K562 (cell line): ENCODE measurements at regions not wholly inside any gene's neighbourhood (a gene's known extent, or its start where the extent isn't known, plus 50 kb on each side); places are given as distances from the start of the nearest gene placed in this dataset.

Experiments
- ATAC-seq: fragments of 200-7000 bp; cut with Tn5 transposase; 3 replicates; pipeline ENCODE4 v1.9.1; 2020; ENCODE audit warnings: moderate library complexity
- BruUV-seq: library from RNA; stranded (reverse); fragments of 400-500 nt; replicated peaks from 2 replicates; lab custom pipeline; 2021; lab: Mats Ljungman, UMichigan
- CTCF ChIA-PET: fragments of 300-600 bp; formaldehyde crosslinking; extraction: SDS; loops from one replicate; lab custom pipeline; 2021; ENCODE audit warnings: low intra/inter-chr PET ratio; lab: Yijun Ruan, JAX
- POLR2A ChIA-PET: fragments of 300-600, 350-650 bp; sonication (Branson Sonifier 250); formaldehyde crosslinking; extraction: SDS; loops from one replicate; lab custom pipeline; 2021; ENCODE audit warnings: antibody characterized with exemption, inconsistent platforms; lab: Yijun Ruan, JAX
- DNase-seq, 4 experiments: peaks; one replicate each; pipeline versions ENCODE4 v3.0.0 to v3.0.0-alpha.2; 2011 to 2018; ENCODE audit warnings: low spot score in 3 of 4, mixed read lengths in 3 of 4; ENCODE audit errors: extremely low read depth in 1 of 4
- FAIRE-seq: peaks from 2 replicates; lab custom pipeline; 2011; peaks lifted over from hg19 to GRCh38; lab: Jason Lieb, UNC
- H2AFZ ChIP-seq: 2 replicates; pipeline ENCODE4 v1.6.0; 2011; ENCODE audit warnings: low read depth, low read length, control low read depth, inconsistent platforms
- H3K27ac ChIP-seq: fragments of 200-600 bp; 3 replicates; pipeline ENCODE4 v1.8.0; 2011; ENCODE audit warnings: low read depth, mild to moderate bottlenecking, control low read depth, inconsistent platforms, low read length, moderate library complexity, mixed read lengths; ENCODE audit errors: extremely low read depth
- H3K27me3 ChIP-seq, 2 experiments: fragments of 300-600 bp in 1 of 2; 2 replicates in 1 of 2; 3 replicates in 1 of 2; pipeline versions ENCODE4 v1.6.0 to v1.8.0; 2011; ENCODE audit warnings: inconsistent platforms in 2 of 2, low read length in 2 of 2, mild to moderate bottlenecking in 1 of 2, mixed read lengths in 1 of 2, moderate library complexity in 1 of 2; ENCODE audit not compliant: control insufficient read depth in 2 of 2, insufficient read depth in 2 of 2
- H3K36me3 ChIP-seq: fragments of 300-600 bp; 3 replicates; pipeline ENCODE4 v1.8.0; 2011; ENCODE audit warnings: mild to moderate bottlenecking, low read length, inconsistent platforms; ENCODE audit not compliant: control insufficient read depth, insufficient read depth
- H3K4me1 ChIP-seq, 2 experiments: fragments of 200-600 bp in 1 of 2; replicated peaks in 1 of 2; 2 replicates in 1 of 2; 3 replicates in 1 of 2; pipeline versions ENCODE4 v1.5.1 to v1.8.0; 2011; ENCODE audit warnings: inconsistent platforms in 2 of 2, low read length in 2 of 2, mild to moderate bottlenecking in 1 of 2, mixed read lengths in 1 of 2, moderate library complexity in 1 of 2; ENCODE audit not compliant: control insufficient read depth in 2 of 2, insufficient read depth in 2 of 2
- H3K4me2 ChIP-seq: 2 replicates; pipeline ENCODE4 v1.6.1; 2011; ENCODE audit warnings: low read length, control low read depth, inconsistent platforms, mixed read lengths; ENCODE audit not compliant: insufficient read depth
- H3K4me3 ChIP-seq: fragments of 200-600 bp; sonication (generic), shearing (Covaris generic); 2 replicates; pipeline ENCODE4 v1.5.1; 2016; ENCODE audit warnings: control low read depth, inconsistent platforms
- H3K79me2 ChIP-seq: fragments of 200-600 bp; 3 replicates; pipeline ENCODE4 v1.8.0; 2011; ENCODE audit warnings: low read length, inconsistent platforms; ENCODE audit not compliant: control insufficient read depth, insufficient read depth
- H3K9ac ChIP-seq, 2 experiments: 2 replicates each; pipeline versions ENCODE4 v1.6.0 to v1.6.1; 2011; ENCODE audit warnings: low read depth in 2 of 2, low read length in 2 of 2, control low read depth in 1 of 2, inconsistent platforms in 1 of 2, mild to moderate bottlenecking in 1 of 2, mixed read lengths in 1 of 2; ENCODE audit not compliant: insufficient read depth in 1 of 2
- H3K9me1 ChIP-seq: one replicate; pipeline ENCODE4 v1.6.0; 2011; ENCODE audit warnings: inconsistent platforms, mild to moderate bottlenecking, low read length, moderate library complexity; ENCODE audit not compliant: control insufficient read depth, insufficient read depth
- H3K9me3 ChIP-seq: replicated peaks from 2 replicates; pipeline ENCODE4 v1.5.1; 2011; ENCODE audit warnings: low read depth, low read length, inconsistent platforms; ENCODE audit not compliant: control insufficient read depth, insufficient read depth
- H4K20me1 ChIP-seq: replicated peaks from 2 replicates; pipeline ENCODE4 v1.6.1; 2011; ENCODE audit warnings: low read length, inconsistent platforms, mixed read lengths; ENCODE audit not compliant: control insufficient read depth, insufficient read depth
- CBFA2T2 ChIP-seq: fragments of 450-650 bp; conservative IDR thresholded peaks from 2 replicates; pipeline ENCODE4 v1.6.1; 2017; ENCODE audit warnings: mild to moderate bottlenecking
- FOSL1 ChIP-seq: fragments of 200-800 bp; sonication (Bioruptor generic); conservative IDR thresholded peaks from 2 replicates; pipeline ENCODE4 v1.6.1; 2016; ENCODE audit warnings: missing genetic modification characterization, missing compliant biosample characterization
- HBP1 ChIP-seq: fragments of 450-650 bp; formaldehyde crosslinking; IDR thresholded peaks from 2 replicates; pipeline ENCODE4 v1.4.0; 2022; ENCODE audit warnings: missing genetic modification characterization
- POLR2AphosphoS5 ChIP-seq: IDR thresholded peaks from 2 replicates; pipeline ENCODE4 v1.6.1; 2011; ENCODE audit warnings: mild to moderate bottlenecking, low read depth, low read length, moderate library complexity; ENCODE audit not compliant: control insufficient read depth, insufficient read depth
- SOX6 ChIP-seq: fragments of 450-650 bp; IDR thresholded peaks from 2 replicates; pipeline ENCODE4 v1.6.1; 2014; ENCODE audit warnings: mild to moderate bottlenecking
- TCF7L2 ChIP-seq: fragments of 150-350 bp; IDR thresholded peaks from 2 replicates; pipeline ENCODE4 v1.6.1; 2016; ENCODE audit warnings: low read depth, mild to moderate bottlenecking, low read length, moderate library complexity
- ZNF253 ChIP-seq: fragments of 250-450 bp; sonication (Bioruptor Pico); conservative IDR thresholded peaks from 2 replicates; pipeline ENCODE4 v1.6.1; 2021; ENCODE audit warnings: mild to moderate bottlenecking
- ZNF311 ChIP-seq: fragments of 250-450 bp; sonication (Bioruptor Pico); IDR thresholded peaks from 2 replicates; pipeline ENCODE4 v1.4.0; 2020; ENCODE audit warnings: mild to moderate bottlenecking, moderate library complexity
- ZNF639 ChIP-seq, 2 experiments: fragments of 200-800 bp in 1 of 2; sonication (Bioruptor generic) in 1 of 2; sonication (generic) in 1 of 2; formaldehyde crosslinking in 1 of 2; IDR thresholded peaks in 1 of 2; conservative IDR thresholded peaks in 1 of 2; 2 replicates each; pipeline versions ENCODE4 v1.5.0 to v1.6.1; 2016 to 2020; ENCODE audit warnings: missing compliant biosample characterization in 1 of 2, missing genetic modification characterization in 1 of 2, missing genetic modification reagents in 1 of 2
- WGBS: fragments of 100-300 bp; shearing (Covaris generic); methylation state at CpG from one replicate; pipeline ENCODE4 v1.1.6; 2016; ENCODE audit warnings: low coverage, mixed read lengths; ENCODE audit not compliant: insufficient coverage; ENCODE audit errors: missing lambda C conversion rate; 5-methylcytosine and 5-hydroxymethylcytosine counted together
- in situ Hi-C: fragments of 300-500 bp; cut with MboI; formaldehyde crosslinking; loops from 4 replicates; pipeline ENCODE4 v1.15.0; 2018; ENCODE audit warnings: inconsistent platforms, mixed read lengths
- intact Hi-C: fragments of 100-400 bp; cut with micrococcal nuclease; formaldehyde crosslinking; loops from 2 replicates; pipeline ENCODE4 v1.14.2; 2022

GRCh38 chr4:26239801-26240200, 81.0 kb upstream of the RBPJ start:
- Histone ChIP-seq H3K9ac (no peak overlapping the region), H2AFZ (no peak overlapping the region), H3K36me3 (no peaks in the 10 kb centered on the region), H3K9me1 (no peaks in the 10 kb centered on the region), H3K9me3 (no peaks in the 10 kb centered on the region), H3K27ac (no peak overlapping the region), H3K79me2 (no peaks in the 10 kb centered on the region), H3K27me3 (peaks cover 8 to 17% of the 10 kb centered on the region in 2 experiments; a peak in 4 of 5 replicates), H3K4me1 (no peaks in the 10 kb centered on the region), H3K4me2 (no peak overlapping the region), H4K20me1 (no peaks in the 10 kb centered on the region), H3K4me3 (no peak overlapping the region)
- WGBS = 0% methylated on average over 5 of the region's 5 CpGs
- intact Hi-C loops = no loop called here
- POLR2A ChIA-PET = no interaction called here
- DNase-seq (no peak), ATAC-seq (no peak), FAIRE-seq (no peak)
- CTCF ChIA-PET = no interaction called here
- BruUV-seq = no TSS peak
- TF ChIP-seq ZNF311 (CRISPR knock-in tag) = no peak
- TF ChIP-seq CBFA2T2 = no peak
- TF ChIP-seq ZNF253 = no peak
- no peak for TF ChIP-seq FOSL1 (tag)
- TF ChIP-seq SOX6 = no peak
- TF ChIP-seq ZNF639 (CRISPR knock-in tag; conservative IDR thresholded peaks at IDR 0.05 in 1 of 2, IDR thresholded peaks at IDR 0.05 in 1 of 2) = no peak
- TF ChIP-seq TCF7L2 = no peak
- TF ChIP-seq POLR2AphosphoS5 = no peak
- no peak for TF ChIP-seq HBP1 (CRISPR knock-in tag)
- in situ Hi-C loops = no loop called here
